A673 (cell line): ENCODE measurements at regions not wholly inside any gene's neighbourhood (a gene's known extent, or its start where the extent isn't known, plus 50 kb on each side); places are given as distances from the start of the nearest gene placed in this dataset.

Experiments
- EZH2 ChIP-seq: fragments of 200-600 bp; sonication (generic); IDR thresholded peaks from 2 replicates; pipeline ENCODE4 v1.6.1; 2017; ENCODE audit warnings: borderline replicate concordance, low read depth, mild to moderate bottlenecking, mixed read lengths, antibody characterized with exemption, low read length; ENCODE audit not compliant: poor library complexity, severe bottlenecking
- TF ChIP-seq, protein P1 (sequence below): fragments of 300-800, 200-600 bp; sonication (generic); conservative IDR thresholded peaks from 2 replicates; pipeline ENCODE4 v1.5.1; 2017; ENCODE audit warnings: low read depth, mild to moderate bottlenecking, antibody characterized with exemption, low read length, moderate library complexity, mixed read lengths

DNA sequence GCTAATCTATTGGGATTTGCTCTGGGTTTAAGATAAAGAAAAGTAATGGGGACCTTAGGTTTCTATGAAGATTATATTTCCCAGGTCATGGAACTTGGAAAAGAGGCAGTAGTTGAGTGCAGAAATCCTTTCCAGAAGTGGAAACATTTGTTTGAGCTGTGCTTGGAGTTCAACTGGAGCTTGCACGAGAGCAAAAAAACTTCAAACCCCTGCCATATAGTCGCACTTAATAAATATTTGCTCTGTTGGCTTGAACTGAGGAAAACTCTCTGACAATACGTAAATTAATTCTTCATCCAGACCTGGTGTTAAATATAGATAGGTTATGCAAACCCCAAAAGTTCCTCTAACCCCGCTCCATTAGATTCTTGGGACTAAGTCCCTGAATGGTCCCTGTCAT, 52.8 kb upstream of the COL24A1 start:
- TF ChIP-seq, protein P1, sequence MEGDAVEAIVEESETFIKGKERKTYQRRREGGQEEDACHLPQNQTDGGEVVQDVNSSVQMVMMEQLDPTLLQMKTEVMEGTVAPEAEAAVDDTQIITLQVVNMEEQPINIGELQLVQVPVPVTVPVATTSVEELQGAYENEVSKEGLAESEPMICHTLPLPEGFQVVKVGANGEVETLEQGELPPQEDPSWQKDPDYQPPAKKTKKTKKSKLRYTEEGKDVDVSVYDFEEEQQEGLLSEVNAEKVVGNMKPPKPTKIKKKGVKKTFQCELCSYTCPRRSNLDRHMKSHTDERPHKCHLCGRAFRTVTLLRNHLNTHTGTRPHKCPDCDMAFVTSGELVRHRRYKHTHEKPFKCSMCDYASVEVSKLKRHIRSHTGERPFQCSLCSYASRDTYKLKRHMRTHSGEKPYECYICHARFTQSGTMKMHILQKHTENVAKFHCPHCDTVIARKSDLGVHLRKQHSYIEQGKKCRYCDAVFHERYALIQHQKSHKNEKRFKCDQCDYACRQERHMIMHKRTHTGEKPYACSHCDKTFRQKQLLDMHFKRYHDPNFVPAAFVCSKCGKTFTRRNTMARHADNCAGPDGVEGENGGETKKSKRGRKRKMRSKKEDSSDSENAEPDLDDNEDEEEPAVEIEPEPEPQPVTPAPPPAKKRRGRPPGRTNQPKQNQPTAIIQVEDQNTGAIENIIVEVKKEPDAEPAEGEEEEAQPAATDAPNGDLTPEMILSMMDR: no peak
- TF ChIP-seq EZH2: no peak
